ENCODE measurements at regions not wholly inside any gene's neighbourhood (a gene's known extent, or its start where the extent isn't known, plus 50 kb on each side); places are given as distances from the start of the nearest gene placed in this dataset.

GRCh38 chr11:100460426-100460825 lies 226.7 kb upstream of the ARHGAP42 start:
- intact Hi-C loops (cut with micrococcal nuclease) = no loop called here
- BruUV-seq (replicated peaks) = no TSS peak
- Histone ChIP-seq H3K27ac (ENCODE audit: low read depth, low read length) (no peak overlapping the region), H3K4me1 (ENCODE audit: control insufficient read depth in 1 of 2, insufficient read depth in 2 of 2, low read length in 2 of 2) (no peaks in the 10 kb centered on the region), H3K27me3 (ENCODE audit: insufficient read depth, low read length) (0 out of 2 replicates have a peak, but pooled peaks cover 5% of the 10 kb centered on the region), H3K9me3 (ENCODE audit: control insufficient read depth in 1 of 2, insufficient read depth in 1 of 2, low read depth in 1 of 2, low read length in 2 of 2) (no peaks in the 10 kb centered on the region), H3K9ac (ENCODE audit: low read length) (no peak overlapping the region), H3K9me2 (ENCODE audit: insufficient read depth) (no peaks in the 10 kb centered on the region), H3K36me3 (ENCODE audit: control insufficient read depth in 1 of 2, insufficient read depth in 2 of 2, low read length in 2 of 2) (no peaks in the 10 kb centered on the region), H3K4me2 (ENCODE audit: low read length) (no peak overlapping the region), H3K4me3 (replicated peaks in 1 of 2; ENCODE audit: low read depth in 1 of 2, low read length in 2 of 2) (no peak overlapping the region), H4K20me1 (ENCODE audit: insufficient read depth) (no peaks in the 10 kb centered on the region), H3K79me2 (ENCODE audit: insufficient read depth, low read length) (no peaks in the 10 kb centered on the region), H2AFZ (ENCODE audit: low read depth, low read length, poor library complexity, severe bottlenecking) (no peak overlapping the region)
- ATAC-seq = no peak
- TF ChIP-seq RAD21 (IDR thresholded peaks at IDR 0.05; ENCODE audit: low read depth) = no peak
- DNase-seq (ENCODE audit: low read depth, low spot score) = no peak
- RAD21 ChIA-PET (ENCODE audit: low non-redundant PET in 1 of 2, low total read pairs in 2 of 2, uncharacterized antibody in 2 of 2, unreplicated experiment in 2 of 2) = no interaction called here
- POLR2A ChIA-PET = no interaction called here
- CTCF ChIA-PET = no interaction called here

DNA sequence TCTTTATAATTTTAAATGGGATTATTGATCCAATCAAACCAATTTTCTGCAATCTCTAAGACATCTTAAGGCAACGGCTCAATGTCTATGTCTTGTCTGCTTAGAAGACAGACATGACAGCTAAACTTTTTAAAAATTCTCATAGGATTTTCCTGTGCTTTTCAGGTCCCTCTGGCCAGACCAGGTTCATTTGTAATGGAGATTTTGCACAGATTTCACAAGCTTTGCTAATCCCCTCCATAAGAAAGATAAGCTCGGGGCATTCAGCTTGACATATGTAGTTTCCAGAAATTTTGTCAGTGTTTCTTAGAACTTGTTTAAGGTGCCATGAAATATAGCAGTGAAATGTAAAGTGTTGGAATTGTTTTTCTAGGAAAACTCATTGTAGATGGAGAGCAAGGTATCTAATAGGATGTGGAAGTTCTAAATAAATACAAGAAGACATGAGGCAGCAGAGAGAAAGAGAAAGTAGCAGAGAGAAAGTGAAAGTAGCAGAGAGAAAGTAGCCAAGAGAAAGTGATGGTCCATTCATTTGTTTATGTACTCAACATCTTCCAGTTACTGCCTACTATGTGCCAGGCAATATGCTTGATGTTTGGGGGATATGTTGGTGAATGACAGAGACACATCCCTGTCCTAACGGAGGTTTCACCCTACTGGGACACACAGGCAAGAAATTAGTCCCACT lies 219.1 kb upstream of the ARHGAP42 start:
- no peak overlapping the region for H3K27ac ChIP-seq (ENCODE audit: low read depth, low read length)
- DNase-seq (ENCODE audit: low read depth, low spot score) (no peak), ATAC-seq (no peak)
- H3K36me3 ChIP-seq (ENCODE audit: control insufficient read depth in 1 of 2, insufficient read depth in 2 of 2, low read length in 2 of 2) = no peaks in the 10 kb centered on the region
- TF ChIP-seq, protein P1, sequence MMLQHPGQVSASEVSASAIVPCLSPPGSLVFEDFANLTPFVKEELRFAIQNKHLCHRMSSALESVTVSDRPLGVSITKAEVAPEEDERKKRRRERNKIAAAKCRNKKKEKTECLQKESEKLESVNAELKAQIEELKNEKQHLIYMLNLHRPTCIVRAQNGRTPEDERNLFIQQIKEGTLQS (IDR thresholded peaks at IDR 0.05) = no peak
- TF ChIP-seq ELF1 (IDR thresholded peaks at IDR 0.05; ENCODE audit: borderline replicate concordance, low read depth) = no peak
- no peak for TF ChIP-seq YY1 (IDR thresholded peaks at IDR 0.05; ENCODE audit: extremely low read depth, insufficient replicate concordance, low read depth, low read length)
- TF ChIP-seq POLR2A (IDR thresholded peaks at IDR 0.05; ENCODE audit: borderline replicate concordance, extremely low read depth, insufficient read depth, insufficient read length) = no peak
- TF ChIP-seq REST (IDR thresholded peaks at IDR 0.05; ENCODE audit: low read depth) = no peak
- TF ChIP-seq EZH2 (IDR thresholded peaks at IDR 0.05) = no peak
- no peak for TF ChIP-seq ZFX (IDR thresholded peaks at IDR 0.05)
- TF ChIP-seq EZH2phosphoT487 (IDR thresholded peaks at IDR 0.05; ENCODE audit: borderline replicate concordance) = no peak
- H3K9me3 ChIP-seq (ENCODE audit: control insufficient read depth in 1 of 2, insufficient read depth in 1 of 2, low read depth in 1 of 2, low read length in 2 of 2) = no peaks in the 10 kb centered on the region
- H3K4me3 ChIP-seq (replicated peaks in 1 of 2; ENCODE audit: low read depth in 1 of 2, low read length in 2 of 2) = no peak overlapping the region
- H3K9ac ChIP-seq (ENCODE audit: low read length) = no peak overlapping the region
- peaks cover 11% of the 10 kb centered on the region; the same call in 1 of the 2 replicates for H3K27me3 ChIP-seq (ENCODE audit: insufficient read depth, low read length)
- ChIA-PET CTCF (no interaction called here), POLR2A (no interaction called here), RAD21 (ENCODE audit: low non-redundant PET in 1 of 2, low total read pairs in 2 of 2, uncharacterized antibody in 2 of 2, unreplicated experiment in 2 of 2) (no interaction called here)
- H3K4me2 ChIP-seq (ENCODE audit: low read length) = no peak overlapping the region
- intact Hi-C loops (cut with micrococcal nuclease) = no loop called here
- H3K79me2 ChIP-seq (ENCODE audit: insufficient read depth, low read length) = no peaks in the 10 kb centered on the region
- H3K9me2 ChIP-seq (ENCODE audit: insufficient read depth) = no peaks in the 10 kb centered on the region
- BruUV-seq (replicated peaks) = no TSS peak
- no peaks in the 10 kb centered on the region for H3K4me1 ChIP-seq (ENCODE audit: control insufficient read depth in 1 of 2, insufficient read depth in 2 of 2, low read length in 2 of 2)
- no peak overlapping the region for H2AFZ ChIP-seq (ENCODE audit: low read depth, low read length, poor library complexity, severe bottlenecking)
- no peaks in the 10 kb centered on the region for H4K20me1 ChIP-seq (ENCODE audit: insufficient read depth)
